HepG2 (cell line): ENCODE measurements at regions not wholly inside any gene's neighbourhood (a gene's known extent, or its start where the extent isn't known, plus 50 kb on each side); places are given as distances from the start of the nearest gene placed in this dataset.

Source experiments
- ATAC-seq: fragments of 200-7000 bp; cut with Tn5 transposase; 3 replicates; pipeline ENCODE4 v1.9.1; 2020; ENCODE audit warnings: mild to moderate bottlenecking, moderate library complexity
- BruUV-seq: library from RNA; stranded (reverse); fragments of 400-500 nt; replicated peaks from 2 replicates; lab custom pipeline; 2021; lab: Mats Ljungman, UMichigan
- CTCF ChIA-PET: fragments of 300-600 bp; formaldehyde crosslinking; extraction: SDS; loops from one replicate; lab custom pipeline; 2021; ENCODE audit warnings: low total read pairs, inconsistent platforms, low intra/inter-chr PET ratio; lab: Yijun Ruan, JAX
- POLR2A ChIA-PET: fragments of 350-600 bp; sonication (Branson Sonifier 250); formaldehyde crosslinking; loops from one replicate; lab custom pipeline; 2020; ENCODE audit warnings: antibody characterized with exemption, inconsistent platforms; lab: Yijun Ruan, JAX
- DNase-seq: peaks from one replicate; pipeline ENCODE4 v3.0.0-alpha.2; 2015; ENCODE audit warnings: low spot score
- FAIRE-seq: peaks from 3 replicates; lab custom pipeline; 2011; peaks lifted over from hg19 to GRCh38; lab: Jason Lieb, UNC
- H2AFZ ChIP-seq: one replicate; pipeline ENCODE4 v1.6.1; 2011; ENCODE audit warnings: low read length, inconsistent platforms
- H3K27ac ChIP-seq: fragments of 300-600 bp; 3 replicates; pipeline ENCODE4 v1.8.0; 2011; ENCODE audit warnings: mixed run types, mild to moderate bottlenecking, mixed read lengths, low read length, inconsistent platforms; ENCODE audit not compliant: insufficient read depth; ENCODE audit errors: extremely low read length
- H3K27me3 ChIP-seq, 2 experiments: fragments of 200-600 bp in 1 of 2; 2 replicates in 1 of 2; 3 replicates in 1 of 2; pipeline versions ENCODE4 v1.6.0 to v1.8.0; 2011; ENCODE audit warnings: low read length in 2 of 2, mild to moderate bottlenecking in 2 of 2, moderate library complexity in 2 of 2, inconsistent platforms in 1 of 2; ENCODE audit not compliant: insufficient read depth in 2 of 2, control insufficient read depth in 1 of 2
- H3K36me3 ChIP-seq, 2 experiments: fragments of 200-600 bp in 1 of 2; replicated peaks in 1 of 2; 2 replicates in 1 of 2; 3 replicates in 1 of 2; pipeline versions ENCODE4 v1.5.1 to v1.8.0; 2011; ENCODE audit warnings: low read length in 2 of 2, inconsistent platforms in 1 of 2; ENCODE audit not compliant: insufficient read depth in 2 of 2, control insufficient read depth in 1 of 2
- H3K4me1 ChIP-seq: 2 replicates; pipeline ENCODE4 v1.5.1; 2012; ENCODE audit warnings: low read length, inconsistent platforms; ENCODE audit not compliant: insufficient read depth
- H3K4me2 ChIP-seq: 2 replicates; pipeline ENCODE4 v1.6.0; 2011; ENCODE audit warnings: low read depth, low read length, inconsistent platforms
- H3K4me3 ChIP-seq, 3 experiments: fragments of 200-600 bp in 1 of 3; sonication (generic), shearing (Covaris generic) in 1 of 3; replicated peaks in 1 of 3; 2 replicates each; pipeline ENCODE4 v1.5.1; 2011 to 2016; ENCODE audit warnings: low read length in 3 of 3, inconsistent platforms in 2 of 3, low read depth in 2 of 3, mild to moderate bottlenecking in 2 of 3, control low read depth in 1 of 3, mixed read lengths in 1 of 3; ENCODE audit not compliant: insufficient read depth in 1 of 3
- H3K79me2 ChIP-seq: one replicate; pipeline ENCODE4 v1.6.1; 2011; ENCODE audit warnings: low read length, inconsistent platforms; ENCODE audit not compliant: insufficient read depth
- H3K9ac ChIP-seq: 2 replicates; pipeline ENCODE4 v1.6.0; 2011; ENCODE audit warnings: mild to moderate bottlenecking, low read depth, low read length, inconsistent platforms; ENCODE audit not compliant: insufficient read depth
- H3K9me3 ChIP-seq: 2 replicates; pipeline ENCODE4 v1.5.1; 2012; ENCODE audit warnings: mild to moderate bottlenecking, low read length
- H4K20me1 ChIP-seq: 2 replicates; pipeline ENCODE4 v1.6.0; 2011; ENCODE audit warnings: inconsistent platforms, mild to moderate bottlenecking, low read length, moderate library complexity; ENCODE audit not compliant: insufficient read depth
- GABPB1 ChIP-seq: IDR thresholded peaks from 2 replicates; pipeline ENCODE4 v1.6.1; 2016; ENCODE audit warnings: mild to moderate bottlenecking, missing genetic modification reagents, moderate library complexity, missing compliant biosample characterization
- GTF2F1 ChIP-seq: fragments of 150-350 bp; IDR thresholded peaks from 2 replicates; pipeline ENCODE4 v1.6.1; 2014; ENCODE audit warnings: low read length
- NFE2 ChIP-seq: sonication (generic); formaldehyde crosslinking; IDR thresholded peaks from 2 replicates; pipeline ENCODE4 v1.4.0; 2020; ENCODE audit warnings: missing genetic modification reagents
- POGZ ChIP-seq: sonication (generic); formaldehyde crosslinking; IDR thresholded peaks from 2 replicates; pipeline ENCODE4 v1.4.0; 2020; ENCODE audit warnings: mild to moderate bottlenecking, missing genetic modification reagents
- SRSF1 ChIP-seq: fragments of 200-400 bp; formaldehyde crosslinking; optimal IDR thresholded peaks from 2 replicates; pipeline ENCODE3; 2017; ENCODE audit warnings: mild to moderate bottlenecking, low read depth, low read length, moderate library complexity
- ZNF224 ChIP-seq: sonication (generic); formaldehyde crosslinking; IDR thresholded peaks from 2 replicates; pipeline ENCODE4 v1.5.0; 2020; ENCODE audit warnings: mild to moderate bottlenecking, missing genetic modification reagents
- WGBS: methylation state at CpG from one replicate; pipeline ENCODE4 v1.1.6; 2017; ENCODE audit warnings: low lambda C conversion rate; 5-methylcytosine and 5-hydroxymethylcytosine counted together
- in situ Hi-C: cut with HindIII; loops from 2 replicates; pipeline ENCODE4 v1.10.0; 2017; ENCODE audit warnings: low pct_unique_long_range_greater_than_20kb; ENCODE audit not compliant: extremely low pct_ligation_motif_present
- intact Hi-C: fragments of 100-400 bp; cut with micrococcal nuclease; formaldehyde crosslinking; loops from one replicate; pipeline ENCODE4 v1.10.0; 2022; ENCODE audit not compliant: unreplicated experiment
- TF ChIP-seq, protein P1 (sequence below), 2 experiments: sonication (generic) in 1 of 2; formaldehyde crosslinking in 1 of 2; IDR thresholded peaks; 2 replicates each; pipeline versions ENCODE4 v1.5.1 to v1.6.1; 2011 to 2020; ENCODE audit warnings: borderline replicate concordance in 1 of 2, low read depth in 1 of 2, low read length in 1 of 2, mild to moderate bottlenecking in 1 of 2, missing genetic modification reagents in 1 of 2, moderate library complexity in 1 of 2
- TF ChIP-seq, protein P2 (sequence below): sonication (generic); formaldehyde crosslinking; IDR thresholded peaks from 2 replicates; pipeline ENCODE4 v1.8.1; 2022; ENCODE audit warnings: low read depth, mild to moderate bottlenecking, missing genetic modification reagents

DNA sequence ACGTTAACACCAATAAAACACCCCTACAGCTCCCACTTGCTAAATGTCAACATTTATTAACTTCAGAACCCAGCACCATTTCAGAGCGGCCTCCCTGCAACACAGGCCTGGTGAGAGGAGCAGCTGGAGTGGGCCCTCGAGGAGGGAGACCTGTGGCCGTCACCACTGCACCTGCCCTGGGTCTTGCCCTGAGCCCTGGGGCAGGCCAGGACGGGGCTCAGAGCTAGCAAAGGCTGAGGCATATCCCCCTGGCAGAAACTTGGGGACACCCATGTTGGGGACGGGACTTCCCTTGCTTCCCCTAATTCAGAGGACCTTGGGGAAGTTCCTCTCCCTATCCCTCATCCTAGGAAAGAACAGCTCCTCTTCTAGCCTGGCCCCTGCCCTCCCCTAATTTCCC is 137.3 kb upstream of the THY1 start:
- Histone ChIP-seq H3K4me2 (no peak overlapping the region), H3K9me3 (no peaks in the 10 kb centered on the region), H3K9ac (no peak overlapping the region), H3K79me2 (no peaks in the 10 kb centered on the region), H3K27me3 (peaks cover 0 to 2% of the 10 kb centered on the region in 2 experiments; a peak in 2 of 5 replicates), H3K4me1 (no peaks in the 10 kb centered on the region), H3K4me3 (no peak overlapping the region), H2AFZ (no peak overlapping the region), H3K27ac (no peak overlapping the region), H3K36me3 (no peaks in the 10 kb centered on the region), H4K20me1 (no peaks in the 10 kb centered on the region)
- CTCF ChIA-PET: no interaction called here
- TF ChIP-seq ZNF224 (no peak), NFE2 (no peak), POGZ (CRISPR knock-in tag) (no peak), GTF2F1 (no peak), GABPB1 (CRISPR knock-in tag) (no peak), SRSF1 (no peak)
- TF ChIP-seq, protein P1, sequence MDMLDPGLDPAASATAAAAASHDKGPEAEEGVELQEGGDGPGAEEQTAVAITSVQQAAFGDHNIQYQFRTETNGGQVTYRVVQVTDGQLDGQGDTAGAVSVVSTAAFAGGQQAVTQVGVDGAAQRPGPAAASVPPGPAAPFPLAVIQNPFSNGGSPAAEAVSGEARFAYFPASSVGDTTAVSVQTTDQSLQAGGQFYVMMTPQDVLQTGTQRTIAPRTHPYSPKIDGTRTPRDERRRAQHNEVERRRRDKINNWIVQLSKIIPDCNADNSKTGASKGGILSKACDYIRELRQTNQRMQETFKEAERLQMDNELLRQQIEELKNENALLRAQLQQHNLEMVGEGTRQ (IDR thresholded peaks at IDR 0.05; ENCODE audit: low read depth, low read length): no peak
- TF ChIP-seq, protein P1 (CRISPR knock-in tag; IDR thresholded peaks at IDR 0.05; ENCODE audit: borderline replicate concordance): no peak
- TF ChIP-seq, protein P2, sequence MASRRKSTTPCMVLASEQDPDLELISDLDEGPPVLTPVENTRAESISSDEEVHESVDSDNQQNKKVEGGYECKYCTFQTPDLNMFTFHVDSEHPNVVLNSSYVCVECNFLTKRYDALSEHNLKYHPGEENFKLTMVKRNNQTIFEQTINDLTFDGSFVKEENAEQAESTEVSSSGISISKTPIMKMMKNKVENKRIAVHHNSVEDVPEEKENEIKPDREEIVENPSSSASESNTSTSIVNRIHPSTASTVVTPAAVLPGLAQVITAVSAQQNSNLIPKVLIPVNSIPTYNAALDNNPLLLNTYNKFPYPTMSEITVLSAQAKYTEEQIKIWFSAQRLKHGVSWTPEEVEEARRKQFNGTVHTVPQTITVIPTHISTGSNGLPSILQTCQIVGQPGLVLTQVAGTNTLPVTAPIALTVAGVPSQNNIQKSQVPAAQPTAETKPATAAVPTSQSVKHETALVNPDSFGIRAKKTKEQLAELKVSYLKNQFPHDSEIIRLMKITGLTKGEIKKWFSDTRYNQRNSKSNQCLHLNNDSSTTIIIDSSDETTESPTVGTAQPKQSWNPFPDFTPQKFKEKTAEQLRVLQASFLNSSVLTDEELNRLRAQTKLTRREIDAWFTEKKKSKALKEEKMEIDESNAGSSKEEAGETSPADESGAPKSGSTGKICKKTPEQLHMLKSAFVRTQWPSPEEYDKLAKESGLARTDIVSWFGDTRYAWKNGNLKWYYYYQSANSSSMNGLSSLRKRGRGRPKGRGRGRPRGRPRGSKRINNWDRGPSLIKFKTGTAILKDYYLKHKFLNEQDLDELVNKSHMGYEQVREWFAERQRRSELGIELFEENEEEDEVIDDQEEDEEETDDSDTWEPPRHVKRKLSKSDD (CRISPR knock-in tag): no peak
- WGBS: 0% methylated on average over 2 of the region's 6 CpGs
- no peak for FAIRE-seq
- BruUV-seq: no TSS peak
- no peak for DNase-seq
- in situ Hi-C loops (no loop called here), intact Hi-C loops (no loop called here)
- no peak for ATAC-seq
- POLR2A ChIA-PET: no interaction called here
